ENCODE measurements at regions not wholly inside any gene's neighbourhood (a gene's known extent, or its start where the extent isn't known, plus 50 kb on each side); places are given as distances from the start of the nearest gene placed in this dataset.

DNA sequence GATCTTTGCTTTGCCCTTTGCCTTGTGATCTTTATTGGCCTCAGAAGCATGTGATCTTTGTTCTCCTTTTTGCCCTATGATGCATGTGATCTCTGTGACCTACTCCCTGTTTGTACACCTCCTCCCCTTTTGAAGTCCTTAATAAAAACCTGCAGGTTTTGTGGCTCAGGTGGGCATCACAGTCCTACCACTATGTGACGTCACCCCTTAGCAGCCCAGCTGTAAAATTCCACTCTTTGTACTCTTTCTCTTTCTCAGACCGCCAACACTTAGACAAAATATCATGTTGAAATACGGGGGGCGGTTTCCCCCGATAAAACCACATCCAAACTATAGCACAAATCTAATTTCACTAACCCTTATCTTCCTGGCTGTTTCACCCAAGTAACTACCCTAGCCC lies 76.7 kb upstream of the RAPGEF4 start:
- no peak for DNase-seq
- intact Hi-C loops (cut with DNase I): no loop called here
- no peak for ATAC-seq
- no peaks in the 10 kb centered on the region for H3K4me1 ChIP-seq
- H3K4me3 ChIP-seq: no peak overlapping the region
- no peak overlapping the region for H3K27ac ChIP-seq
- no peaks in the 10 kb centered on the region for H3K9me3 ChIP-seq
- WGBS (ENCODE audit: insufficient coverage, low coverage, low lambda C conversion rate, missing lambda C conversion rate): 89% methylated on average over 5 of the region's 5 CpGs
- TF ChIP-seq, protein P1, sequence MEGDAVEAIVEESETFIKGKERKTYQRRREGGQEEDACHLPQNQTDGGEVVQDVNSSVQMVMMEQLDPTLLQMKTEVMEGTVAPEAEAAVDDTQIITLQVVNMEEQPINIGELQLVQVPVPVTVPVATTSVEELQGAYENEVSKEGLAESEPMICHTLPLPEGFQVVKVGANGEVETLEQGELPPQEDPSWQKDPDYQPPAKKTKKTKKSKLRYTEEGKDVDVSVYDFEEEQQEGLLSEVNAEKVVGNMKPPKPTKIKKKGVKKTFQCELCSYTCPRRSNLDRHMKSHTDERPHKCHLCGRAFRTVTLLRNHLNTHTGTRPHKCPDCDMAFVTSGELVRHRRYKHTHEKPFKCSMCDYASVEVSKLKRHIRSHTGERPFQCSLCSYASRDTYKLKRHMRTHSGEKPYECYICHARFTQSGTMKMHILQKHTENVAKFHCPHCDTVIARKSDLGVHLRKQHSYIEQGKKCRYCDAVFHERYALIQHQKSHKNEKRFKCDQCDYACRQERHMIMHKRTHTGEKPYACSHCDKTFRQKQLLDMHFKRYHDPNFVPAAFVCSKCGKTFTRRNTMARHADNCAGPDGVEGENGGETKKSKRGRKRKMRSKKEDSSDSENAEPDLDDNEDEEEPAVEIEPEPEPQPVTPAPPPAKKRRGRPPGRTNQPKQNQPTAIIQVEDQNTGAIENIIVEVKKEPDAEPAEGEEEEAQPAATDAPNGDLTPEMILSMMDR (IDR thresholded peaks at IDR 0.05): no peak
- TF ChIP-seq POLR2A (IDR thresholded peaks at IDR 0.05): no peak
- no peaks in the 10 kb centered on the region for H3K27me3 ChIP-seq
- H3K36me3 ChIP-seq: no peaks in the 10 kb centered on the region

DNA sequence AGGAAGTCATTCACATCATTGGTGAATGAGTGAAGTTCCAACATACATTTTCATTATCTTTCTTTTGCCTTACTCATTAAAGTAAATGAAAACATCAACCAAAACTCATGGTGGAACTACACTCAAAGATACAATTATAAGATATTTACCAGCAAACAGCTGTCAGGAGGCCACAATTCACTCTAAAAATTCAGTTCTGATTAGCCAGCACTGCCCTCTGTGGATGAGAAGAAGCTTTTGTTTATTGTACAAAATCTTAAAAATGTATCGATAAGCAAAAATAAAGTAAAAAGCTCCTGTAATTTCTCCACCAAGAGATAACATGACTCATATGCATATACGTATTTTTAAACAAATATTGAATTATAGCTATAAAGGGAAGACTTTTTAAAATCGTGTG lies 73.5 kb upstream of the RAPGEF4 start:
- 63% methylated on average over 3 of the region's 3 CpGs for WGBS (ENCODE audit: insufficient coverage, low coverage, low lambda C conversion rate, missing lambda C conversion rate)
- intact Hi-C loops (cut with DNase I): no loop called here
- no peak for ATAC-seq
- no peak overlapping the region for H3K27ac ChIP-seq
- H3K9me3 ChIP-seq: no peaks in the 10 kb centered on the region
- no peaks in the 10 kb centered on the region for H3K4me1 ChIP-seq
- no peak for DNase-seq
- H3K27me3 ChIP-seq: no peaks in the 10 kb centered on the region
- no peaks in the 10 kb centered on the region for H3K36me3 ChIP-seq
- TF ChIP-seq POLR2A (IDR thresholded peaks at IDR 0.05): no peak
- TF ChIP-seq, protein P1 (IDR thresholded peaks at IDR 0.05): no peak
- H3K4me3 ChIP-seq: no peak overlapping the region

- intact Hi-C loops (cut with DNase I): no loop called here
These were observed 70.9 kb upstream of the RAPGEF4 start for GRCh38 chr2:172664766-172665165.

DNA sequence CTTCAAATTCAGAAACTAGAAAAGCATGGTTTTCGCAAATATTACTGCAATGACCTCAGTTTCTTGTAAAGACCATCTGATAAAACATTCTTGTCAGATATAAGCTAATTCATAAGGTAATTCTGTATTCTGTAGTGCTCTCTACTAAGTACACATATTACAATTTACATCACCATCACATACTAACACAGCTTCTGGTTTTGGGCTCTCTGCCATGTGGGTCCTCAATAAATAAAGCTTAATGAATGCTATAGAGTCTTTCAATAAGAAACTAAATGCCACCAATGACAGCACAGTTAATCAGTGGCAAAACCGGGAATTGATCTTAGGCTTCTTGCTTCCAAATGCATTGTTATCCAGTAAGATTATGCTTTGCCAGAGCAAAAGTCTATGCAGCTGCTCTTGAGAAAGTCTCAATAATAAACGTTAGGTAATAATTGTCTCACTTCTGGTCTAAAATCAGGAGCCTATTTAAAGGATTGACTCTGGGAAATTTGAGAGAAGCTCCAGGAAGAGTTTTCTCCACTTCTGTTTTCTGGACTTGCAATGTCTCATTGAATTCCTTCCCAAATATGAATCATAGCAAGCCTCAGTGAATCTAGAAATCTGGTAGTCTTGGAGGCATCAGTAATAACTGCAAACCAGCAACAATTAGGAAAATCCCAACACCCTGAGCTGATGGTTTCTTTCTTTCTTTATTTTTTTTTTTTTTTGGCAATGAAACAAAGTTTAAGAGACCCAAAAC lies 67.9 kb upstream of the RAPGEF4 start:
- TF ChIP-seq POLR2A (IDR thresholded peaks at IDR 0.05): no peak
- TF ChIP-seq, protein P1 (IDR thresholded peaks at IDR 0.05): no peak
- Histone ChIP-seq H3K9me3 (no peaks in the 10 kb centered on the region), H3K4me3 (no peak overlapping the region), H3K36me3 (no peaks in the 10 kb centered on the region), H3K27me3 (no peaks in the 10 kb centered on the region), H3K4me1 (peaks cover 0 to 4% (median 1%) of the 10 kb centered on the region in 4 donors), H3K27ac (no peak overlapping the region)
- WGBS (ENCODE audit: insufficient coverage, low coverage, low lambda C conversion rate, missing lambda C conversion rate): 66% methylated on average over 3 of the region's 3 CpGs
- no peak for ATAC-seq
- no peak for DNase-seq
- intact Hi-C loops (cut with DNase I): no loop called here

More at GRCh38 chr2:172664766-172665165, 70.9 kb upstream of the RAPGEF4 start:
- Histone ChIP-seq H3K36me3 (no peaks in the 10 kb centered on the region), H3K9me3 (no peaks in the 10 kb centered on the region), H3K27me3 (no peaks in the 10 kb centered on the region), H3K27ac (no peak overlapping the region), H3K4me3 (no peak overlapping the region), H3K4me1 (no peaks in the 10 kb centered on the region)
- DNase-seq (no peak), ATAC-seq (no peak)
- no peak for TF ChIP-seq POLR2A (IDR thresholded peaks at IDR 0.05)
- TF ChIP-seq, protein P1 (IDR thresholded peaks at IDR 0.05): no peak
- 75% methylated on average over 1 of the region's 1 CpG for WGBS (ENCODE audit: insufficient coverage, low coverage, low lambda C conversion rate, missing lambda C conversion rate)
